ENCODE measurements at regions not wholly inside any gene's neighbourhood (a gene's known extent, or its start where the extent isn't known, plus 50 kb on each side); places are given as distances from the start of the nearest gene placed in this dataset.
"Not testable (repeated sequence)": the region's sequence is repeated elsewhere in the genome, so short reads cannot be mapped to it uniquely, and the experiment has no call there.

DNA sequence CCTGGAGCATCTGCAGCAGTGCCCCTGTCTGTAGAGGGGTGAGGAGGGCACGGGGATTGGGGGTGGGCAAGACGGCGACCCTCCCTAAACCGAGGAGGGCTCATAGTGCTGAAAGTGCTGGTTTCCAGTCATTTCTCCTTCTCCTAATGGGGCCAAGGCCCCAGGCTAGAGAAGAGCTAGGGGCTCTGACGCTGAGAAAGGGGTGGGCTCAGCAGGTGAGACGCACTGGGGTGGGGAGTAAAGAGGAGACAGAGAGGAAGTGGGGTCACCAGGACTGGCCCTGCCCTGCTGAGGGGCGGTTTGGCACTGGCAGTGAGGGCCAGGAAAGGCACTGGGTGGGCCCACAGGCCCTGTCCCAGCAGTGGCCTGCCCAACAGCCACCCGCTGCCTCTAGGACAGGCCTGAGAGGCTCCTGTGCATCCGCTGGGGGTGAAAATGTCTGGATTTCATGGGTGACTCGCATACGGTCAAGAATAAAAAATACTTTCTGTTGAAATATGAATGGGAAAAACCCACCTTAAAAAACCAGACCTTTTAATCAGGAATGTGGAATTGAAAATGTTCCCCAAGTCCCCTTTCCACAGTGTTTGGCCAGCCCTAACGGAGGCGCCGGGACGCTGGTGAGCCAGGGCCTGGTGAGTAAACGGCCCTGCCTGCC lies 122.4 kb upstream of the SMURF2 start:
- no peak for DNase-seq

DNA sequence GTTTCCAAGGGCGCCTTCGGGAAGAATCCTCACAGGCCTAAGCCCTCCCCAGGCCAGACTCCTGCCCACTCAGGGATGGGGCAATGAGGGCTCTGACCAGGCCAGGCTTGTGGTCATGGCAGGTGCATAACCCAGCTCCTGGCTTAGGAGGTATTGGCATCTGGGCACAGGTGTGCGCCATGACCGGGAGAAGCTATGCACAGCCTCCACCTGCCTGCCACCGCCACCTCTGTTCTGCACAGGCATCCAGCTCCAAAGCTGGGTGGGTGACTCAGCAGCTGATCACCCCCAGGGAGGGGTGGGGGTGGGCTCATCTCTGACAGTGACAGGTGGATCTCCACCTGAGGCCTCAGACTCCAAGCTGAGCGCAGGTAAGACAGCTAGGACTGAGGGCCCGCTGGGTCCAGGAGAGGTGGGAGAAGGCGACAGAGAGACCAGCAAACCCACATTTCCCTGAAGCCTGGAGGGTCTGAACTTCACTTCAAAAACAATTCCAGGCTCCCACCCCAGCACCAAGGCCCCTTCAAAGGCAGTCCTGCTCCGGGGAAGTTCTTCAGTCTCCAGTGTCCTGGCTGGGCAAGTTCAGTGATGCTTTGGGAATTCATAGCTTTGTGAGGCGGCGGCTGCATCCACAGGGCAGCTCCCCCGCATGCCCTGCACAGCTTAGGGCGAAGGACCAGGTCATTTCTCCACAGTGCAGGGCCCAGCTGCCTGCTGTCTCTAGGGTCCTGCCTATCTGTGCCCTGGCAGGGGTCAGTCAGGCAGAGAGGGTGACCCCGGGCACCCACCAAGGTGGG lies 121.6 kb upstream of the SMURF2 start:
- no peak for DNase-seq

DNA sequence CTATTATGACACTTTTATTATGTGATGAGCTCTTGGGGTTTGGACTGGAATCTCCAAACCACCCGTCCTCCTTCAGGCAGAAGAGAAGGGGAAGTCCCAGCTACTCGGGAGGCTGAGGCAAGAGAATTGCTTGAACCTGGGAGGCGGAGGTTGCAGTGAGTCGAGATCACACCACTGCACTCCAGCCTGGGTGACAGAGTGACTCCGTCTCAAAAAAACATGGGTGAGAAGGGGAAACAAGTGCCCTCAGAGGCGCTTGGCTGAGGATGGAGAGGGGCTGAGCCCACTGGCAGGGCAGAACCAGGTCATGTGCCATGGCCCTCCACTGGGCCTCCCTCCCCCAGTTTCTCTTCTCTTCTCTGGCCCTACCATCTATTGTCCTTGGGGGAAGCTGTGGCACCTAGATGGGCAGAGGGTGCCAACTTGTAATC lies 120.9 kb upstream of the SMURF2 start:
- DNase-seq: no peak

DNA sequence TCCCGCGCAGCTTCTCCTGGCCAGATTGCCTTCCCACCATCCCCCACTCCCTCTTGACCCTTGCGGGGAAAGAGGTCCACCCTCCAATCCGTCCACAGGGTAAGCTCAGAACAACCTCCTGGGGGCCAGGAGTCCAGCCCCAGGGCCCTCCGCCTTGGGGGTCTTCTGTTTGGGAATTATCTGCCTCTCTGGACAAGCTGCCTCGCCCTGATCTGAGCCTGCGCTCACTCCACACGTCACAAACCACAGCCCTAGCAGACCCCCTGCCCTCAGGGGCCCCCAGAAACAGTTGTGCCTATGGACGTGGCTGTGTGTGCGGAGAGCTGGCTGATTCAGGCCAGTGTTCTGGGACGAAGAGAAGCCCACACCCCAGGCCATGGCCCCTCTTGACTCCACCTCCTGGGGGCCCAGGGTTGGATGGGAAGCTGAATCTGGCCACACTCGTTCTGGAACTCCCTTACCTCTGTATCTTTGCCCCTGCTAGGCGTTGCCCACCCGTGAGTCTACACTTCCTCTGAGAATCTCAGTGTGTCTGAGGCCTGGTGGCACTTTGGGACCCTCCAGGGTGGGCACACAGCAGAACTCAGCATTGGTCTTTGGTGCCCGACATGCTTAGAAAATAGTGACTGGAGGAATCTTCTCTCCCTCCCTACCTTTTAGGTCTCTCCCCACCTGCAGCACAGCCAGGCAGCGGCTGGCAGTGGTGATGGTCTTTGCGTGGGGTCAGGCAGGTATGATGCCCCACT lies 119.9 kb upstream of the SMURF2 start:
- DNase-seq: no peak

- no peak for DNase-seq
Measured at GRCh38 chr17:64781014-64781756, 119.1 kb upstream of the SMURF2 start.

- no peak for DNase-seq
Measured at GRCh38 chr17:64780096-64781013, 118.2 kb upstream of the SMURF2 start.

- DNase-seq: no peak
Measured at GRCh38 chr17:64779376-64780095, 117.4 kb upstream of the SMURF2 start.

DNA sequence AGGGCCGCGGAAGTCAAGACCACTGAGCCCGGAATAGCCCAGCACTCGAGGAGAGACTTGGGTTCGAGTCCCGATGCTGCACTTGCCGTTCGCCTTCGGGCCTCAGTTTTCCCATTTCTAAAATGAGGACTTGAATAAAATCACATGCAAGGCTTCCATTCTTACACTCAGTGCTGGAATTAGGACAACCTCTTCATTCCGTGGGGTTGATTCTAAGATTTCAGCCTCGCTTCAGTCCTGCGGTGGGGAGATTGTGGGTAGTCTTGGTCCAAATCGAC lies 116.9 kb upstream of the SMURF2 start:
- DNase-seq: not testable (repeated sequence)

DNA sequence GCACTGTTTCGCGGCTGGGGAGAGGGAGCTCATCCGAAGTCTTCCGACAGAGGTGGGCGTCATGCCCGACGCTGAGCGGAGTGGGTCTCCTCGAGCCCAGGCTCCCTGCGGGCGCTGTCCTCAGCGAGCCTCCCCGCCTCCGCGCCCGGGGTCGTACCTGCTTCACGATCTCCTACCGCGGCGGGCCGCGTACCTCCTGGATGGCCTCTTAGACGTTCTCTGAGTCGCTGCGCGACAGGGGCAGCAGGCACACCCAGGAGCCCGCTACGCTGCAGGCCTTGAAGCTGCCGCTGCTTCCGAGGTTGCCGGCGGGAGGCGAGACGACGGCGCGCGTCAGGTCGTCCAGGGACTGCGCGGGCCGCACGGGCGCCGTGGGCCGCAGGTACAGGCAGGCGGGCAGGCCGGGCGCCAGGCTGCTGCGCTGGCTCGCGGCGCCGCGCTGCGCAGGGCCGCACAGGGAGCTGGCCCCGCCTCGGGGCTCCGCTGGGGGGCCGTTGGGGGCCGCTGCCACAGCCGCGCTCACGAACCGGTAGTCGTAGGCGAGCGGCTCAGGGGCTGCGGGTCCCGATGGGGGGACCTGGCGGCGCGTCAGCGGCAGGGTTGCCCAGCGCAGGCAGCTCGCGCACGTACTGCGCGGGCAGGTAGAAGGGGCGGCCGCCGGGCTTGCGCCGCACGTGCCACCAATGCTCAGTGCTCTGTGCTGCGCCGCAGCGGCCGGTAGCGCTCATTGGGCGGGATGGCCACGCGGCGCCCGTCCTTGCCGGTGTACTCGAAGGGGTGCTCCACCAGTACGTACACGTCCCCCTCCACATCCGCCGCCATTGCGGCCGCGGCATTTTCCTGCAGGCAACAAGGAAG lies 116.4 kb upstream of the SMURF2 start:
- no peak for DNase-seq

GRCh38 chr17:64777415-64778239 lies 115.5 kb upstream of the SMURF2 start:
- DNase-seq: peak; percentile 75

GRCh38 chr17:64776720-64777414 lies 114.8 kb upstream of the SMURF2 start:
- DNase-seq: peak; percentile 75

DNA sequence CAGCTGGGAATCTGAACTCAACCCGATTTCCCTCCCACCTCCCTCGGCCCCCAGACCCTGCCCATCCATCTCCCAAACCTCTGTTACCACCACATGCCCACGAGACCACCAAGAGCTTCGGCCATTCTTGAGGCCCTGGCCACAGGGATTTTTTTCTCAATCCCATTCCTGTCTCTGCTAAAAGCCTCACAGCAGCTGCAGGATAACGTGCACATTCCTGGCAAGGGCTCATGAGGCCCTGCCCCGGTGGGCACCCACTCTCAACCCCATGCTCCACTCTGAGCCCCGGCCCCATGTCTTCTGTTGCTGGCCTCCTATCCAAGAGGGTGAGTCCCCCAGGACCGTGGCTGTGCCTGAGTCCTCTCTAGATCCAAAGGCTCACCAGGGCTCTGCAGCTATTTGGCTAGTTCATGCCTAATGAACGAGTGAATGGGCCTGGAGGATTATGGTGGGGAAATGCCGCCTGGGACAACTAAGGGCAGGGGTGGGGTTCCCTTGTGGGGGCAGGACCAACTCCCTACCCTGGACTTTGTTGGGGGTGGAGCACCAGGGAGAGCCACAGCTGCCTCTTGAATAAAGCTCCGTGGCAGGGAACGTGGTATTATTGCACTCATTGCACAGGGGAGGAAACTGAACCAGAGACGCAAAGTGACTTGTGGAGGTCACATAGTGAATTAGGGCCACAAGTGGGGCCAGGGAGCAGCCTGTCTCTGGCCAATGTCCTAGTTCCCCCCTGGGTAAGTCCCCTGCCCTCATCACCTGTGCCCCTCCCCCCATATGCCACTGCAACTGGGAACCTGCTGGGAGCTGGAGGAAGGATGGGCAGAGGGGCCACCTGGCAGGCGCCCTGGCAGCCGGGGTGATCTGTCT lies 113.8 kb upstream of the SMURF2 start:
- DNase-seq: no peak

- no peak for DNase-seq
Measured at GRCh38 chr17:64774888-64775540, 112.9 kb upstream of the SMURF2 start.

DNA sequence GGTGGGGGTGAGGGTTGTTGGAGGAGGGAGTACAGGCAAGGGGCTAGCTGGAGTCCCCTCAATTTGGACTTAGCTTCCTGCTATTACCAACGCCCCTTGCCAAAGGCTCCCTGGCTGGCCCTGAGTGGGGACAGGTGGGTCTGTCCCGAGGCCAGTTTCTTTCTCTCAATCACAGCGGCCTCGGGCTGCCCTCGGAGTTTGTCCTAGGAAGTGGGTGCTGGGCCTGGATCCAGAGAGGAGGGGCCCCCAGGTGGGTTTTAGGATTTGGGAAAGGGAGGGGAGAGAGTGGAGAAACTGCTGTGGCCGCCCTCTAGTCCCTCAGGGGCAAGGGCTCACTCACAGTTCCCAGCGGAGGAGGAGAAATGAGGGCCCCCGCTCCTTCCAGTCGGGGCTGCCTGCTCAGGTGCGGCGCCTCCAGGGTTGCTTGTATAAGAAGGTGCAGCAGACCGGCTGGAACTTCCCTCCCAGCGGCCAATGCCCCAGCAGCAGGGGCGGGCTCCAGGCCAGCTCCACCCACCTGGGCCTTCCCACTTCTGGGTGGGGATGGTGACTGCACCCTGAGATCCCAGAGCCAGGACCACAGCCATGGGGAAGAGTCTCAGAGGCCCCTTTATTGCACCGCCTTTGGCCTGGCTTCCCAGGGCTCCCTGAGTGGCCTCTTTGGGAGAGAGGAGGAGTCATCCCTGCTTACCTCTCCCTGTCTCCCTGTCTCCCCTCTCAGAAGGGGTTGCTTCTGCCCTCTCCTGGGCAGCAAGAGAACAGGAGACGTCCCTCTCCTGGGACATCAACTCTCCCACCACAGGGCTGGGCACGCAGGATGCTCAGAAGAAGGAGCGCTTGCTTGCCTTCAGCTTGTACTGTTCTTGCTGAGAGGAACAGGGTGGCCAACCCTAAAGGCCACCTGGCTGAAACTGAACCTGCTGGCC lies 112.0 kb upstream of the SMURF2 start:
- no peak for DNase-seq

DNA sequence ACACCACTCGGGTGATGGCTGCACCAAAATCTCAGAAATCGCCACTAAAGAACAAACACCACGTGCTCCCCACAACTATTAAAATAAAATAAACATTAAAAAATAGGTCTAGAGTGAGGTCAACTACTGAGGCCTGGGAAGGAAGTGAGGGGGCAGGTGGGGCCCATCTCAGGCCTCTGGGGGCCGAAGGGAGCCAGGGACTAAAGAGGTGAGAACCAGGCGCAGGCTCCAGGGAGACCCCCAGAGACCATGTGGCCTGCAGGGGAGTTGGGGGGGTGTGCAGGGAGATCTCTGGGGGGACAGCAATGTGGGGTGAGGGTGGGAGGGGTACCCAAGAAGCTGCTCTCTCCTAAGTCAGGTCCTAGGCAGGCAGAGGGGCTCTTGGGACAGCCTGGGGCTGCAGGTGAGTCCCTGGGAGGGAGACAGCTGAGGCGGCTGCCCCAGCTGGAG lies 111.3 kb upstream of the SMURF2 start:
- DNase-seq: no peak

DNA sequence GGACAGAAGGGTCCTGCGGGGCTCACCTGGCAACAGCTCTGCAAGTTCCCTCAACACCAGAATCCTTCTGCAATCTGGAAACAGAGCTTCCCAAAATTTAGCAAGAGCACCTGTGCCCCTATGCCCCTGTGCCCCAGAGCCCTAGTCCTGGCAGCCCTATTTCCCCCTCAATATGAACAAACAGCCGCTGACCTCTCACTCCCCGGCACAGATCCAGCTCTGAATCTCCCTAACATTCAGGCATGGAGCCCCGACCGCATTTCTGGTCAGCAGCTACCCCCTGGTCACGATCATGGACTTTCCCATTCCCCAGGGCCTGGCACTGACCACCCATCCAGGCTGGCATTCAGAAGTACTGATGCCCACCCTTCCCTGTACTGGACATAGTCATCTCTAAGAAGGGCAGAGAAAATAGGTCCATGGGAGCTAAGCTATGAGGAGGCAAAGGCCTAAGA lies 110.8 kb upstream of the SMURF2 start:
- no peak for DNase-seq

Measured in DMS 273 treated with DMSO at 0.1 percent for 48 hours (cell line).